SK-N-SH treated with all-trans-retinoic acid at 6 μM for 48 hours (cell line): ENCODE measurements at regions not wholly inside any gene's neighbourhood (a gene's known extent, or its start where the extent isn't known, plus 50 kb on each side); places are given as distances from the start of the nearest gene placed in this dataset.

ENCODE experiments used
- ATAC-seq: fragments of 200-7000 bp; cut with Tn5 transposase; 3 replicates; pipeline ENCODE4 v1.9.1; 2020; ENCODE audit warnings: mild to moderate bottlenecking, moderate library complexity
- ARNTL ChIP-seq: fragments of 450-650 bp; formaldehyde crosslinking; IDR thresholded peaks from 2 replicates; pipeline ENCODE4 v1.5.0; 2020; ENCODE audit warnings: low read depth, mild to moderate bottlenecking, moderate library complexity, borderline replicate concordance
- CREB5 ChIP-seq: fragments of 250-450 bp; sonication (Bioruptor Pico); IDR thresholded peaks from 2 replicates; pipeline ENCODE4 v1.5.1; 2020; ENCODE audit warnings: low read depth, mild to moderate bottlenecking, moderate library complexity
- CSDC2 ChIP-seq: fragments of 250-450 bp; sonication (Bioruptor Pico); IDR thresholded peaks from 2 replicates; pipeline ENCODE4 v1.5.0; 2020; ENCODE audit warnings: mild to moderate bottlenecking, moderate library complexity
- CSRNP3 ChIP-seq: fragments of 250-450 bp; sonication (Bioruptor Pico); IDR thresholded peaks from 2 replicates; pipeline ENCODE4 v1.5.1; 2021; ENCODE audit warnings: mild to moderate bottlenecking, moderate library complexity
- ESRRG ChIP-seq: fragments of 250-450 bp; sonication (Bioruptor Pico); IDR thresholded peaks from 2 replicates; pipeline ENCODE4 v1.6.1; 2021; ENCODE audit warnings: mild to moderate bottlenecking
- GLIS3 ChIP-seq: fragments of 250-450 bp; sonication (Bioruptor Pico); IDR thresholded peaks from 2 replicates; pipeline ENCODE4 v1.5.0; 2020; ENCODE audit warnings: mild to moderate bottlenecking, moderate library complexity
- ISL1 ChIP-seq: fragments of 250-450 bp; sonication (Bioruptor Pico); IDR thresholded peaks from 2 replicates; pipeline ENCODE4 v2.1.2; 2022; ENCODE audit warnings: mild to moderate bottlenecking, moderate library complexity
- OSR1 ChIP-seq: fragments of 250-450 bp; sonication (Bioruptor Pico); IDR thresholded peaks from 2 replicates; pipeline ENCODE4 v1.8.0; 2022; ENCODE audit warnings: moderate library complexity, mild to moderate bottlenecking, inconsistent platforms
- PATZ1 ChIP-seq: fragments of 250-450 bp; sonication (Bioruptor Pico); IDR thresholded peaks from 2 replicates; pipeline ENCODE4 v1.8.0; 2020; ENCODE audit warnings: mild to moderate bottlenecking, moderate library complexity, borderline replicate concordance
- POU6F1 ChIP-seq: fragments of 250-450 bp; sonication (Bioruptor Pico); IDR thresholded peaks from 2 replicates; pipeline ENCODE4 v1.8.0; 2021; ENCODE audit warnings: low read depth, mild to moderate bottlenecking, moderate library complexity, borderline replicate concordance
- PPARA ChIP-seq: fragments of 250-450 bp; sonication (Bioruptor Pico); IDR thresholded peaks from 2 replicates; pipeline ENCODE4 v1.5.0; 2020; ENCODE audit warnings: mild to moderate bottlenecking, borderline replicate concordance
- RARB ChIP-seq: fragments of 250-450 bp; sonication (Bioruptor Pico); IDR thresholded peaks from 2 replicates; pipeline ENCODE4 v1.8.0; 2021; ENCODE audit warnings: mild to moderate bottlenecking, moderate library complexity
- SNAI2 ChIP-seq: fragments of 250-450 bp; sonication (Bioruptor Pico); IDR thresholded peaks from 2 replicates; pipeline ENCODE4 v1.5.0; 2020; ENCODE audit warnings: mild to moderate bottlenecking, moderate library complexity
- TCF4 ChIP-seq: fragments of 250-450 bp; sonication (Bioruptor Pico); IDR thresholded peaks from 2 replicates; pipeline ENCODE4 v1.8.0; 2021; ENCODE audit warnings: mild to moderate bottlenecking, moderate library complexity, borderline replicate concordance
- TOX ChIP-seq: fragments of 250-450 bp; sonication (Bioruptor Pico); IDR thresholded peaks from 2 replicates; pipeline ENCODE4 v1.8.0; 2021; ENCODE audit warnings: mild to moderate bottlenecking, moderate library complexity, borderline replicate concordance
- TSHZ2 ChIP-seq: fragments of 250-450 bp; sonication (Bioruptor Pico); IDR thresholded peaks from 2 replicates; pipeline ENCODE4 v1.5.0; 2020; ENCODE audit warnings: mild to moderate bottlenecking, moderate library complexity
- ZC3H10 ChIP-seq: fragments of 250-450 bp; sonication (Bioruptor Pico); IDR thresholded peaks from 2 replicates; pipeline ENCODE4 v1.5.1; 2021; ENCODE audit warnings: mild to moderate bottlenecking, moderate library complexity
- ZFP30 ChIP-seq: fragments of 450-650 bp; formaldehyde crosslinking; IDR thresholded peaks from 2 replicates; pipeline ENCODE4 v1.5.0; 2022; ENCODE audit warnings: mild to moderate bottlenecking, moderate library complexity
- ZNF70 ChIP-seq: fragments of 450-650 bp; formaldehyde crosslinking; IDR thresholded peaks from 2 replicates; pipeline ENCODE4 v1.5.0; 2020; ENCODE audit warnings: mild to moderate bottlenecking, moderate library complexity
- ZNF8 ChIP-seq: fragments of 450-650 bp; formaldehyde crosslinking; IDR thresholded peaks from 2 replicates; pipeline ENCODE4 v1.5.0; 2020; ENCODE audit warnings: mild to moderate bottlenecking, moderate library complexity

- ATAC-seq, result no peak
- TF ChIP-seq ARNTL (CRISPR knock-in tag) (no peak), ZNF8 (CRISPR knock-in tag) (no peak), ZC3H10 (CRISPR knock-in tag) (no peak), POU6F1 (CRISPR knock-in tag) (no peak), CSRNP3 (CRISPR knock-in tag) (no peak), PPARA (CRISPR knock-in tag) (no peak), TOX (no peak), GLIS3 (CRISPR knock-in tag) (no peak), OSR1 (no peak), ESRRG (no peak), PATZ1 (no peak), ISL1 (CRISPR knock-in tag) (no peak), CSDC2 (no peak), SNAI2 (CRISPR knock-in tag) (no peak), TCF4 (CRISPR knock-in tag) (no peak), RARB (CRISPR knock-in tag) (no peak), ZNF70 (CRISPR knock-in tag) (no peak), CREB5 (CRISPR knock-in tag) (no peak), ZFP30 (CRISPR knock-in tag) (no peak)
- TF ChIP-seq, all 23 proteins: peak for 0
Observed at GRCh38 chr1:168631671-168632400, 55.4 kb downstream of the XCL1 start.

- no peak for TF ChIP-seq ZNF70 (CRISPR knock-in tag)
- no peak for TF ChIP-seq CSRNP3 (CRISPR knock-in tag)
- no peak for TF ChIP-seq RARB (CRISPR knock-in tag)
- TF ChIP-seq SNAI2 (CRISPR knock-in tag), result no peak
- no peak for TF ChIP-seq ZC3H10 (CRISPR knock-in tag)
- no peak for TF ChIP-seq OSR1
- no peak for TF ChIP-seq CSDC2
- no peak for TF ChIP-seq TSHZ2 (CRISPR knock-in tag)
- TF ChIP-seq ESRRG, result no peak
- TF ChIP-seq TOX, result no peak
- no peak for TF ChIP-seq POU6F1 (CRISPR knock-in tag)
- ATAC-seq, result peak; percentile 30
Observed at GRCh38 chr1:168634951-168635532, 58.6 kb downstream of the XCL1 start.
